ENCODE measurements at regions not wholly inside any gene's neighbourhood (a gene's known extent, or its start where the extent isn't known, plus 50 kb on each side); places are given as distances from the start of the nearest gene placed in this dataset.

DNA sequence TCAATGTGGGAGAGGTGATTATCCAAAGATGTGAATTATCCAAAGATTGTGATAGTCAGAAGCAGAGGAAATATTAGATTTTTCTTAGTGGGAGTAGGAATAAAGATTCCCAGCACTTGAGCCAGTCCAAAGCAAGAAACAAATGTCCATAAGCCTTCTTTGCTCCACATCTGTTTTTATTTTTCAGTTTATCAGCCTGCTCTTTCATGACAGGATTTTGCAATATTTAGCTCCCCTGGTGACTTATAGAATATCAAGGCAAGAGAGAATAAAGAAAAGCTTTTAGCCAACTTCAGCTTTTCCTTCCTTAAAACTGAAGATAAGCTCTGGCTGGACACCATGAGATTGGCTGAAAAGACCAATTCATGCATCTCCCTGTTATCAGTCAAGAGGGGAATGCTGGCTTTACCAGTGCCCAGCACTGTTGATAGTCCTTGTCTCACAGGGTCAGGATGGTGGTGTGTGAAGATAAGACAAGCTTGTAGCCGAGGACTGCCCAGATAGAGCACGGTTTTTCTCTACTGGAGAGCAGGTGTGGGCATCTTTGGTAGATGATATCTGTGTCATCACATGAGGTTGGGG is 706.5 kb downstream of the KCNJ2 start:
- no peak for DNase-seq (ENCODE audit: low spot score)
- Mint-ChIP-seq H3K27ac (no peak overlapping the region), H3K9me3 (peaks cover 21% of the 10 kb centered on the region), H3K4me1 (ENCODE audit: low read depth) (no peaks in the 10 kb centered on the region), H3K4me3 (ENCODE audit: low read depth) (no peak overlapping the region), H3K36me3 (ENCODE audit: low read depth) (no peaks in the 10 kb centered on the region), H3K27me3 (ENCODE audit: low read depth) (no peaks in the 10 kb centered on the region)
- intact Hi-C loops (cut with micrococcal nuclease) = no loop called here

DNA sequence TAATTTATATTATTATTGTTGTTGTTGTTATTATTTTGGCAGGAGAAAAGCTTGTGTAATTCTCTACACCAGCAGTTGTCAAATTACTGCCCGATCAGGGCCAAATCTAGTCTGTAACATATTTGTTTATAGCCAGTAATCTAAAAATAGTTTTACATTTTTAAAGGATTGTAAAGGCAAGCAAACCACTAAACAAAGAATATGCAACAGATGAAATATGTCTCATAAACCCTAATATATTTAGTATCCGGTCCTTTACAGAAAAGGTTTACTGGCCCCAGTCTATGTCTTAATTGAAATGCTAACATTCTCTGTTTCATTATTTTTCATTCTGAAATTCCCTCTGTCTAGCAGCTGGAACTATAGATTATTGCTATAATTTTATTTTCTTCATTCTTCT is 709.5 kb downstream of the KCNJ2 start:
- intact Hi-C loops (cut with micrococcal nuclease) = no loop called here
- no peaks in the 10 kb centered on the region for H3K36me3 Mint-ChIP-seq (ENCODE audit: low read depth)
- no peaks in the 10 kb centered on the region for H3K27me3 Mint-ChIP-seq (ENCODE audit: low read depth)
- no peak for DNase-seq (ENCODE audit: low spot score)
- H3K9me3 Mint-ChIP-seq = peaks cover 27% of the 10 kb centered on the region
- no peak overlapping the region for H3K27ac Mint-ChIP-seq
- no peak overlapping the region for H3K4me3 Mint-ChIP-seq (ENCODE audit: low read depth)
- H3K4me1 Mint-ChIP-seq (ENCODE audit: low read depth) = no peaks in the 10 kb centered on the region

- Mint-ChIP-seq H3K27me3 (ENCODE audit: low read depth) (no peaks in the 10 kb centered on the region), H3K4me1 (ENCODE audit: low read depth) (no peaks in the 10 kb centered on the region), H3K4me3 (ENCODE audit: low read depth) (no peak overlapping the region), H3K27ac (no peak overlapping the region), H3K36me3 (ENCODE audit: low read depth) (no peaks in the 10 kb centered on the region), H3K9me3 (peaks cover 31% of the 10 kb centered on the region)
- intact Hi-C loops (cut with micrococcal nuclease) = no loop called here
- no peak for DNase-seq (ENCODE audit: low spot score)
These were observed 710.1 kb downstream of the KCNJ2 start for GRCh38 chr17:70879401-70879800.

DNA sequence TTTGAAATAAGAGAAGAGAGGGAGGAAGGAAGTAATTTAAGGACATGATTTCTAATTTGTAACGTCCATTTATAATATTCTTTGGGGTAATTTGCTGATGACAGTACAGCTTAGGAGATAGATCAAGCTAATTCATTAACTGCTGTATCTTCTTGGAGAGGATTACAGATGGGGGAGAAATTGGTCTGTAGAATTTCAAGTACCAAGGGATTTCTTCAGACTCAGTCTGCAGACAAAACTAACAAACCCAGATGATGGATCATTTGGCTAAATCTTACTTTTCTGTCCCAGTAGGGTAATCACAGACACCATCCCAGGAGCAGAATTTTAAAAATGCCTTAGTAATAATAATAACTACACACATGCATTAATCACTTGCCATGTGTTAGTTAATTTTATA is 711.8 kb downstream of the KCNJ2 start:
- Mint-ChIP-seq H3K4me1 (ENCODE audit: low read depth) (no peaks in the 10 kb centered on the region), H3K27me3 (ENCODE audit: low read depth) (no peaks in the 10 kb centered on the region), H3K36me3 (ENCODE audit: low read depth) (no peaks in the 10 kb centered on the region), H3K9me3 (peaks cover 35% of the 10 kb centered on the region), H3K4me3 (ENCODE audit: low read depth) (no peak overlapping the region), H3K27ac (no peak overlapping the region)
- DNase-seq (ENCODE audit: low spot score) = no peak
- intact Hi-C loops (cut with micrococcal nuclease) = no loop called here

DNA sequence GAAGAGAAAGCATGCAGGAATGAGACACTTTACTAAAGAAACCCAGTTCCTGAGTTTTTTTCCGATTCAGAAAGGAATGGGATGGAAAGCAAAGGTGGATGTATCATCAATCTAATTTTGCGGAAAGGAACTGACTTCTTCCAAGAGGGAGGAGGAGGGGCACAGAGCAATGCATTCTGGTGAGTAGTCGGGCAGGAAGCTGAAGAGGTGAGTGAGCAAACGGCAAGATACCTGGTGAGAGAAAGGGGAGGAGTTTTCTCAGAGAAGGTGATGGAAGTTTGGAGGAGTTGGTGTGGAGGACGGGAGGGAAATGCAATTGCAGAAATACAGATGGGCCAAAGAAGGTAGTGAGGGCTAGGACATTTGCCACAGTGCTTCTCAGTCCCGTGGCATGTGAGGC is 713.2 kb downstream of the KCNJ2 start:
- intact Hi-C loops (cut with micrococcal nuclease) = no loop called here
- no peaks in the 10 kb centered on the region for H3K27me3 Mint-ChIP-seq (ENCODE audit: low read depth)
- no peaks in the 10 kb centered on the region for H3K4me1 Mint-ChIP-seq (ENCODE audit: low read depth)
- no peak overlapping the region for H3K4me3 Mint-ChIP-seq (ENCODE audit: low read depth)
- no peak overlapping the region for H3K27ac Mint-ChIP-seq
- H3K9me3 Mint-ChIP-seq = peaks cover 37% of the 10 kb centered on the region
- DNase-seq (ENCODE audit: low spot score) = no peak
- H3K36me3 Mint-ChIP-seq (ENCODE audit: low read depth) = no peaks in the 10 kb centered on the region

DNA sequence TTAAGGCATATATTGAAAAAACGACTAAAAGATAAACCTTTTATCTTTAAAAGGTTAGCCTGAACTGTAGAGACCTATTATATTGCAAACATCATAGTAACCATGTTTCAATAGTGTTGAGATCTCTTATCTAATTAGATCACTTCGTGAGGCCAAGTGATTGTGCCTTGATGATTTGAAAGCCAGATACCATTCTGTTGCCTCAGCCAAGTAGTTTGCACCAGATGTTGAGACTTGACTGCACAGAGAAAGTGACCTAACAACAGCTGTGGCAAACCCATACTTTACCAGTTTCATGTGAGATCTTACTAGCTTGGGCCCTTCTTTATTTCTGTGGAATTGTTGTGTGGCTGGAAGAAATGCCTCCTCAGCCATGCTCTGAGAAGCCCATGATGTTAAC is 717.3 kb downstream of the KCNJ2 start:
- Mint-ChIP-seq H3K27ac (no peak overlapping the region), H3K36me3 (ENCODE audit: low read depth) (no peaks in the 10 kb centered on the region), H3K9me3 (peaks cover 24% of the 10 kb centered on the region), H3K4me1 (ENCODE audit: low read depth) (no peaks in the 10 kb centered on the region), H3K4me3 (ENCODE audit: low read depth) (no peak overlapping the region), H3K27me3 (ENCODE audit: low read depth) (no peaks in the 10 kb centered on the region)
- intact Hi-C loops (cut with micrococcal nuclease) = no loop called here
- DNase-seq (ENCODE audit: low spot score) = no peak

GRCh38 chr17:70888324-70888723 is 719.0 kb downstream of the KCNJ2 start:
- no peaks in the 10 kb centered on the region for H3K4me1 Mint-ChIP-seq (ENCODE audit: low read depth)
- DNase-seq (ENCODE audit: low spot score) = no peak
- no peak overlapping the region for H3K27ac Mint-ChIP-seq
- peaks cover 22% of the 10 kb centered on the region for H3K9me3 Mint-ChIP-seq
- no peaks in the 10 kb centered on the region for H3K27me3 Mint-ChIP-seq (ENCODE audit: low read depth)
- intact Hi-C loops (cut with micrococcal nuclease) = no loop called here
- no peaks in the 10 kb centered on the region for H3K36me3 Mint-ChIP-seq (ENCODE audit: low read depth)
- no peak overlapping the region for H3K4me3 Mint-ChIP-seq (ENCODE audit: low read depth)

DNA sequence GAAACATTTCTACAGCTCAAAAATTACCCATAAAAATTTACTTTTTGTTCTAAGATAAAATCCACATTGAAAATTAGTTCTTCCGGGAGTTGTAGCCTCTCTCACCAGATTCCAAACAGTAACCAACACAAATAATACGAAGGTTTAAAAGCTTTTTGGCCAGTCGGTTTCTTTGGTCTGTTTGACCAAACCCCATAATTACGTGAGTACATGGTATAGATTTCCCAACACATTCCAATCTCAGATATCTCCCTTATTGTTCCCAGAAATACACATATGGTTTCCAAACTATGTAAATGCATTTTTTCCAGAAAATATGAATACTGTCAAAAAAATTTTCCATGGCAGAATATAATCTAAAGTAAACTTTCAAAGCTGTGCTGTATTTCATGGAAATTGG is 722.0 kb downstream of the KCNJ2 start:
- no peak overlapping the region for H3K4me3 Mint-ChIP-seq (ENCODE audit: low read depth)
- H3K36me3 Mint-ChIP-seq (ENCODE audit: low read depth) = no peaks in the 10 kb centered on the region
- no peaks in the 10 kb centered on the region for H3K27me3 Mint-ChIP-seq (ENCODE audit: low read depth)
- intact Hi-C loops (cut with micrococcal nuclease) = no loop called here
- DNase-seq (ENCODE audit: low spot score) = no peak
- H3K9me3 Mint-ChIP-seq = peaks cover 23% of the 10 kb centered on the region
- H3K27ac Mint-ChIP-seq = no peak overlapping the region
- H3K4me1 Mint-ChIP-seq (ENCODE audit: low read depth) = no peaks in the 10 kb centered on the region

- Mint-ChIP-seq H3K36me3 (ENCODE audit: low read depth) (no peaks in the 10 kb centered on the region), H3K27me3 (ENCODE audit: low read depth) (no peaks in the 10 kb centered on the region), H3K9me3 (peaks cover 24% of the 10 kb centered on the region), H3K4me3 (ENCODE audit: low read depth) (no peak overlapping the region), H3K4me1 (ENCODE audit: low read depth) (no peaks in the 10 kb centered on the region), H3K27ac (no peak overlapping the region)
- DNase-seq (ENCODE audit: low spot score) = no peak
- intact Hi-C loops (cut with micrococcal nuclease) = no loop called here
These were observed 723.2 kb downstream of the KCNJ2 start for GRCh38 chr17:70892527-70892926.

- no peaks in the 10 kb centered on the region for H3K27me3 Mint-ChIP-seq (ENCODE audit: low read depth)
- no peak for DNase-seq (ENCODE audit: low spot score)
- H3K27ac Mint-ChIP-seq = no peak overlapping the region
- no peaks in the 10 kb centered on the region for H3K4me1 Mint-ChIP-seq (ENCODE audit: low read depth)
- intact Hi-C loops (cut with micrococcal nuclease) = no loop called here
- no peak overlapping the region for H3K4me3 Mint-ChIP-seq (ENCODE audit: low read depth)
- peaks cover 40% of the 10 kb centered on the region for H3K9me3 Mint-ChIP-seq
- H3K36me3 Mint-ChIP-seq (ENCODE audit: low read depth) = no peaks in the 10 kb centered on the region
These were observed 727.5 kb downstream of the KCNJ2 start for GRCh38 chr17:70896843-70897242.

GRCh38 chr17:70897446-70897845 is 728.1 kb downstream of the KCNJ2 start:
- no peaks in the 10 kb centered on the region for H3K4me1 Mint-ChIP-seq (ENCODE audit: low read depth)
- no peaks in the 10 kb centered on the region for H3K36me3 Mint-ChIP-seq (ENCODE audit: low read depth)
- H3K4me3 Mint-ChIP-seq (ENCODE audit: low read depth) = no peak overlapping the region
- no peaks in the 10 kb centered on the region for H3K27me3 Mint-ChIP-seq (ENCODE audit: low read depth)
- H3K27ac Mint-ChIP-seq = no peak overlapping the region
- intact Hi-C loops (cut with micrococcal nuclease) = no loop called here
- H3K9me3 Mint-ChIP-seq = peaks cover 45% of the 10 kb centered on the region
- no peak for DNase-seq (ENCODE audit: low spot score)

DNA sequence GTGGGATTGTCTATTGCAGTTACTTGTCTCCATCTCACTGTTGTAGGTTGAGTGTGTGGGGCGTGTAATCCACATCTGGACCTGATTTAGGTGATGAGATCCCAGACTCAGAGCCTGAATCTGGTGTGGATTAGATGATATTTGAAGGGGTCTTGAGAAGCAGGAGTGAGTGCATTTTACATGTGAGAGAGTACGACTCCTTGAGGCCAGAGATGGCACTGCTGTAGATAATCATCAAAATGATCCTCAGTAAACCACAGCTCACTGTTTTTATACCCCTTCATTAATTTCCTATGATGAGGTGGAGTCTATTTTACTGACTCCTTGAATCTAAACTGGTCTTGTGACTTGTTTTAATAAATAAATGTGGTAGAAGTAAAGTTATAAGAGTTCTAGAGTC is 732.5 kb downstream of the KCNJ2 start:
- Mint-ChIP-seq H3K27me3 (ENCODE audit: low read depth) (no peaks in the 10 kb centered on the region), H3K27ac (no peak overlapping the region), H3K4me1 (ENCODE audit: low read depth) (no peaks in the 10 kb centered on the region), H3K9me3 (peaks cover 42% of the 10 kb centered on the region), H3K36me3 (ENCODE audit: low read depth) (no peaks in the 10 kb centered on the region), H3K4me3 (ENCODE audit: low read depth) (no peak overlapping the region)
- no peak for DNase-seq (ENCODE audit: low spot score)
- intact Hi-C loops (cut with micrococcal nuclease) = no loop called here

DNA sequence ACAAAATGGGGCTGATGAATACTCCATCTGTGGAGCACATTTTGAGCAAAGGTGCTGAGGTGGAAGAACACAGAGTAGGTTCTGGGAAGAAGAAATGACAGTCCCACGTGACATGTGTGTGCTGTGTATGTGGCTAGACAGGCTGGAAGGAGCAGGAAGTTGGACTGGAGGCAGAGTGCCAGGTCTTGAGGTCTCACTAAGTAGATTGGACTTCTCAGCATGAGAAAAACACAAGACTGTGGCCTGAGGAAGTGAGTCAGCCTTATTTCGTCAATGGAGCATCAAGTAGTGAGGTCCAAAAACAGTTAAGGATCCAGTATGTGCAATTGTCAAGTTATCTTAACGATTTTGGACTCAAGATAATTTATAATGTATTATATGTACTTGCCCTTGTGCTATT is 736.5 kb downstream of the KCNJ2 start:
- Mint-ChIP-seq H3K9me3 (peaks cover 49% of the 10 kb centered on the region), H3K4me3 (ENCODE audit: low read depth) (no peak overlapping the region), H3K4me1 (ENCODE audit: low read depth) (no peaks in the 10 kb centered on the region), H3K36me3 (ENCODE audit: low read depth) (no peaks in the 10 kb centered on the region), H3K27me3 (ENCODE audit: low read depth) (no peaks in the 10 kb centered on the region), H3K27ac (no peak overlapping the region)
- intact Hi-C loops (cut with micrococcal nuclease) = no loop called here
- no peak for DNase-seq (ENCODE audit: low spot score)

DNA sequence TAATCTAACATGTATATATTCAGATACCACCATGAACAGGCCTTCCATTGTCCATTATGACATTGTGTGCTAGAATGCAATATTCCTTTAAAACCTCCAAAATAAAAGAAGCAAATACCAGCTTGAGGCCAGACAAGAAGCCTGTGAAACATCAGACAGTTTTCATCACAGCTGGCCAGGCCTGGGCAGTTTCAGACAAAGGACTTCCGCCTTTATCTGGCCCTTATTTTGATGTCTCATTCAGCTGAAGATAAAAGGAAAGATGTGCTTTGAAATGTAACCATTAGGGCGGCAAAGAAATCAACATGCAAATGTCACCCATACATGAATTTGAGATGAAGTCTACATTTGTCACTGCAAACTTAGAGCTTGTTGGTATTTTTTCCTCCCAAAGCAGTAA is 737.5 kb downstream of the KCNJ2 start:
- H3K36me3 Mint-ChIP-seq (ENCODE audit: low read depth) = no peaks in the 10 kb centered on the region
- no peak for DNase-seq (ENCODE audit: low spot score)
- H3K27me3 Mint-ChIP-seq (ENCODE audit: low read depth) = no peaks in the 10 kb centered on the region
- H3K4me1 Mint-ChIP-seq (ENCODE audit: low read depth) = no peaks in the 10 kb centered on the region
- H3K4me3 Mint-ChIP-seq (ENCODE audit: low read depth) = no peak overlapping the region
- intact Hi-C loops (cut with micrococcal nuclease) = no loop called here
- peaks cover 43% of the 10 kb centered on the region for H3K9me3 Mint-ChIP-seq
- H3K27ac Mint-ChIP-seq = no peak overlapping the region

Data from activated T-helper 2 cell treated with anti-CD3 and anti-CD28 coated beads, Interferon-gamma antibody, Interleukin-2, Interleukin-4, amounts not matched to agents 10 μg/mL and 5 μg/mL and 100 μg/mL, durations not matched to agents 14 hours and 24 hours and 36 hours (primary cell).